ENCODE measurements at regions not wholly inside any gene's neighbourhood (a gene's known extent, or its start where the extent isn't known, plus 50 kb on each side); places are given as distances from the start of the nearest gene placed in this dataset.

DNA sequence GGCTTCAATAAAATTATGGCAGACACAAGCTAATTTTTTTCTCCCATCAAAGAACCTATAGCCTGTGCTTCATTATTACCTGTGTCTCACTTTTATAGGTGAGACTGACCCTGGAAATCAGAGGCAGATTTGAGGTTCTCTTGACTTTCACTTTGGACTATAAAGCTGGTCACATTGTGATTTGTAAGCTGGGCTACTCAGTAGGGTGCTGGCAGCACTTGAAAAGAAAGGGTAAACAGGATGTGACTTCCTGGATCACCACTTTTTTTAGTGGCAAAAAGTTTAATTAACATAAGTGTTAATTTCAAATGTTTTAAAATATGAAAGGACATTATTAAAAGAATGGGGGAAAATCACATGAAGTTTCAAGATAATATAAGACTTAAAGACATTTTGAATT lies 50.6 kb upstream of the GATB start:
- no peak for DNase-seq
- Mint-ChIP-seq H3K36me3 (ENCODE audit: low read depth) (no peaks in the 10 kb centered on the region), H3K4me3 (no peak overlapping the region), H3K27me3 (no peaks in the 10 kb centered on the region), H3K27ac (no peak overlapping the region), H3K9me3 (no peaks in the 10 kb centered on the region), H3K4me1 (ENCODE audit: low read depth) (peaks cover 3% of the 10 kb centered on the region)
